ENCODE measurements at regions not wholly inside any gene's neighbourhood (a gene's known extent, or its start where the extent isn't known, plus 50 kb on each side); places are given as distances from the start of the nearest gene placed in this dataset.

GRCh38 chr17:63102034-63102433, 136.0 kb downstream of the TANC2 start:
- ATAC-seq (ENCODE audit: insufficient number of reproducible peaks, low FRiP score, low read depth) (no peak), DNase-seq (ENCODE audit: low spot score) (no peak)
- Histone ChIP-seq H3K9me3 (no peaks in the 10 kb centered on the region), H3K27ac (no peak overlapping the region), H3K4me3 (no peak overlapping the region), H3K27me3 (replicated peaks; ENCODE audit: insufficient read depth) (no peaks in the 10 kb centered on the region), H3K4me1 (ENCODE audit: control insufficient read depth in 1 of 2, low read depth in 2 of 2) (no peaks in the 10 kb centered on the region), H3K36me3 (no peaks in the 10 kb centered on the region)
- TF ChIP-seq, protein P1, sequence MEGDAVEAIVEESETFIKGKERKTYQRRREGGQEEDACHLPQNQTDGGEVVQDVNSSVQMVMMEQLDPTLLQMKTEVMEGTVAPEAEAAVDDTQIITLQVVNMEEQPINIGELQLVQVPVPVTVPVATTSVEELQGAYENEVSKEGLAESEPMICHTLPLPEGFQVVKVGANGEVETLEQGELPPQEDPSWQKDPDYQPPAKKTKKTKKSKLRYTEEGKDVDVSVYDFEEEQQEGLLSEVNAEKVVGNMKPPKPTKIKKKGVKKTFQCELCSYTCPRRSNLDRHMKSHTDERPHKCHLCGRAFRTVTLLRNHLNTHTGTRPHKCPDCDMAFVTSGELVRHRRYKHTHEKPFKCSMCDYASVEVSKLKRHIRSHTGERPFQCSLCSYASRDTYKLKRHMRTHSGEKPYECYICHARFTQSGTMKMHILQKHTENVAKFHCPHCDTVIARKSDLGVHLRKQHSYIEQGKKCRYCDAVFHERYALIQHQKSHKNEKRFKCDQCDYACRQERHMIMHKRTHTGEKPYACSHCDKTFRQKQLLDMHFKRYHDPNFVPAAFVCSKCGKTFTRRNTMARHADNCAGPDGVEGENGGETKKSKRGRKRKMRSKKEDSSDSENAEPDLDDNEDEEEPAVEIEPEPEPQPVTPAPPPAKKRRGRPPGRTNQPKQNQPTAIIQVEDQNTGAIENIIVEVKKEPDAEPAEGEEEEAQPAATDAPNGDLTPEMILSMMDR (IDR thresholded peaks at IDR 0.05): no peak

DNA sequence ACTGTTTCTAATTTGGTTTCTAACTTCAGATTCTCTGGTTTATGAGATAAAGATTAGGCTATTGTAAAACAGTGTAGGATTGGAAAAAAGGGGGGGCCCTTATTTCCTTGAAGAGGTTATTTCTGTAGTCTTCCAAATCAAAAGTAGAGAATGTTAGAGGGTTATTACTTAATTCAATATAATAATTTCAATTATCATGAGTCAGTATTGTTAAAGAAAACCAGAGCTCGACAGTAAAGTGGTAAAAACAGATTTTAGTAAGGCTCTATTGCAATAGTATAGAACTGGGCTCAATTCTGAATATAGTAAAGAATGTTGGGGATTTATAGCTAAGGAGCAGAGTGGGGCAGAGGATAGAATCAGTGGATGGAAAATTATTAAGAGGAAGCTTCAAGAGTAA, 140.0 kb downstream of the TANC2 start:
- ATAC-seq (ENCODE audit: insufficient number of reproducible peaks, low FRiP score, low read depth): no peak
- H3K4me1 ChIP-seq (ENCODE audit: control insufficient read depth in 1 of 2, low read depth in 2 of 2): no peaks in the 10 kb centered on the region
- no peaks in the 10 kb centered on the region for H3K9me3 ChIP-seq
- no peaks in the 10 kb centered on the region for H3K27me3 ChIP-seq (replicated peaks; ENCODE audit: insufficient read depth)
- DNase-seq (ENCODE audit: low spot score): no peak
- no peak overlapping the region for H3K27ac ChIP-seq
- no peaks in the 10 kb centered on the region for H3K36me3 ChIP-seq
- TF ChIP-seq, protein P1 (IDR thresholded peaks at IDR 0.05): no peak
- H3K4me3 ChIP-seq: no peak overlapping the region

DNA sequence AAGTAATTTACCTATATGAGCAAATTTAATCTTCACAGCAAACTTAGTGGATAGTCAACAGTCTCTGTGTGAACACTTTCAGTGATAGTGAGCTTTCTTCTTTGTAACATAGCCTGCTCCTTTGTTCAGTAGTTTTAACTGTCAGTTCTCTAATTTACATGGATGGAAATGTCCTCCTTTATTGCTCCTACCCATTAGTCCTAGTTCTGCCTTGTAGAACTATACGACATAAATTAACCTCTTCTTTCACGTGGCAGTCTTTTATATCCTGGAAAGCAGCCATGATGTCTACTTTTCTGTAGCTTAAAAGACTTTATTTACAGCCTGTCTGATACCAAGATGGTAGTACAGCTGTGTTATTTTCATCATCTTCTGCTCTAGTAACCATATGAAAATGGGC, 143.6 kb downstream of the TANC2 start:
- Histone ChIP-seq H3K9me3 (no peaks in the 10 kb centered on the region), H3K27ac (no peak overlapping the region), H3K4me3 (no peak overlapping the region), H3K4me1 (ENCODE audit: control insufficient read depth in 1 of 2, low read depth in 2 of 2) (no peaks in the 10 kb centered on the region), H3K27me3 (replicated peaks; ENCODE audit: insufficient read depth) (no peaks in the 10 kb centered on the region), H3K36me3 (no peaks in the 10 kb centered on the region)
- TF ChIP-seq, protein P1 (IDR thresholded peaks at IDR 0.05): no peak
- no peak for DNase-seq (ENCODE audit: low spot score)
- no peak for ATAC-seq (ENCODE audit: insufficient number of reproducible peaks, low FRiP score, low read depth)

- DNase-seq (ENCODE audit: low spot score) (no peak), ATAC-seq (ENCODE audit: insufficient number of reproducible peaks, low FRiP score, low read depth) (no peak)
- Histone ChIP-seq H3K4me3 (no peak overlapping the region), H3K4me1 (ENCODE audit: control insufficient read depth in 1 of 2, low read depth in 2 of 2) (no peaks in the 10 kb centered on the region), H3K36me3 (no peaks in the 10 kb centered on the region), H3K27me3 (replicated peaks; ENCODE audit: insufficient read depth) (no peaks in the 10 kb centered on the region), H3K9me3 (no peaks in the 10 kb centered on the region), H3K27ac (no peak overlapping the region)
- TF ChIP-seq, protein P1 (IDR thresholded peaks at IDR 0.05): no peak
Measured at GRCh38 chr17:63113167-63113566, 147.1 kb downstream of the TANC2 start.

- no peak for DNase-seq (ENCODE audit: low spot score)
- H3K36me3 ChIP-seq: no peaks in the 10 kb centered on the region
- H3K9me3 ChIP-seq: no peaks in the 10 kb centered on the region
- no peaks in the 10 kb centered on the region for H3K27me3 ChIP-seq (replicated peaks; ENCODE audit: insufficient read depth)
- H3K4me1 ChIP-seq (ENCODE audit: control insufficient read depth in 1 of 2, low read depth in 2 of 2): no peaks in the 10 kb centered on the region
- TF ChIP-seq, protein P1 (IDR thresholded peaks at IDR 0.05): no peak
- H3K4me3 ChIP-seq: no peak overlapping the region
- no peak for ATAC-seq (ENCODE audit: insufficient number of reproducible peaks, low FRiP score, low read depth)
- H3K27ac ChIP-seq: no peak overlapping the region
Measured at GRCh38 chr17:63116228-63116627, 150.2 kb downstream of the TANC2 start.
